AG04449 (cell line): ENCODE measurements at regions not wholly inside any gene's neighbourhood (a gene's known extent, or its start where the extent isn't known, plus 50 kb on each side); places are given as distances from the start of the nearest gene placed in this dataset.

Experiments used
- CTCF ChIA-PET: fragments of 350-600 bp; formaldehyde crosslinking; extraction: SDS; loops from one replicate; lab custom pipeline; 2021; ENCODE audit warnings: antibody characterized with exemption; lab: Yijun Ruan, JAX
- POLR2A ChIA-PET: fragments of 400-600, 350-600 bp; formaldehyde crosslinking; extraction: SDS; loops from one replicate; lab custom pipeline; 2020; ENCODE audit warnings: antibody characterized with exemption, inconsistent platforms; lab: Yijun Ruan, JAX
- DNase-seq: peaks from one replicate; pipeline ENCODE4 v3.0.0-alpha.2; 2010; ENCODE audit warnings: low read depth, low spot score
- H3K4me3 ChIP-seq: 2 replicates; pipeline ENCODE4 v1.5.1; 2011; ENCODE audit warnings: low read depth, mild to moderate bottlenecking, control low read depth, low read length
- CTCF ChIP-seq: IDR thresholded peaks from one replicate; pipeline ENCODE4 v1.5.1; 2011; ENCODE audit warnings: mild to moderate bottlenecking, moderate library complexity, low read length, control low read depth, inconsistent platforms; ENCODE audit not compliant: insufficient read depth; ENCODE audit errors: missing control alignments

- CTCF ChIA-PET, result no interaction called here
- no peak for DNase-seq
Observed at GRCh38 chr22:47281126-47282106, 519.0 kb downstream of the TBC1D22A start.

GRCh38 chr22:47280301-47280700, 517.9 kb downstream of the TBC1D22A start:
- POLR2A ChIA-PET, result no interaction called here
- no peak for DNase-seq
- TF ChIP-seq CTCF, result no peak
- H3K4me3 ChIP-seq, result no peak overlapping the region
- CTCF ChIA-PET, result no interaction called here

More at GRCh38 chr22:47281126-47282106, 519.0 kb downstream of the TBC1D22A start:
- no peak for TF ChIP-seq CTCF
- POLR2A ChIA-PET, result no interaction called here
- H3K4me3 ChIP-seq, result no peak overlapping the region

GRCh38 chr22:47279746-47280145, 517.3 kb downstream of the TBC1D22A start:
- CTCF ChIA-PET, result no interaction called here
- POLR2A ChIA-PET, result no interaction called here
- no peak for DNase-seq
- TF ChIP-seq CTCF, result no peak
- H3K4me3 ChIP-seq, result no peak overlapping the region

- H3K4me3 ChIP-seq, result no peak overlapping the region
- POLR2A ChIA-PET, result no interaction called here
- no peak for DNase-seq
- no peak for TF ChIP-seq CTCF
- CTCF ChIA-PET, result no interaction called here
Observed at GRCh38 chr22:47279337-47279736, 516.9 kb downstream of the TBC1D22A start.

GRCh38 chr22:47278655-47279054, 516.2 kb downstream of the TBC1D22A start:
- POLR2A ChIA-PET, result no interaction called here
- no peak for DNase-seq
- no peak for TF ChIP-seq CTCF
- CTCF ChIA-PET, result no interaction called here
- H3K4me3 ChIP-seq, result no peak overlapping the region

- DNase-seq, result no peak
- no peak overlapping the region for H3K4me3 ChIP-seq
- POLR2A ChIA-PET, result no interaction called here
- TF ChIP-seq CTCF, result no peak
- CTCF ChIA-PET, result no interaction called here
Observed at GRCh38 chr22:47277531-47277930, 515.1 kb downstream of the TBC1D22A start.
